Loucy (cell line): ENCODE measurements at regions not wholly inside any gene's neighbourhood (a gene's known extent, or its start where the extent isn't known, plus 50 kb on each side); places are given as distances from the start of the nearest gene placed in this dataset.

Experiments used
- EZH2phosphoT487 ChIP-seq: fragments of 200-600 bp; IDR thresholded peaks from 2 replicates; pipeline ENCODE4 v1.6.1; 2018; ENCODE audit warnings: antibody characterized with exemption, mild to moderate bottlenecking, moderate library complexity, borderline replicate concordance
- TF ChIP-seq, protein P1 (sequence below): fragments of 200-600 bp; sonication (generic); conservative IDR thresholded peaks from 2 replicates; pipeline ENCODE4 v1.5.1; 2014; ENCODE audit warnings: mild to moderate bottlenecking, antibody characterized with exemption, low read length

DNA sequence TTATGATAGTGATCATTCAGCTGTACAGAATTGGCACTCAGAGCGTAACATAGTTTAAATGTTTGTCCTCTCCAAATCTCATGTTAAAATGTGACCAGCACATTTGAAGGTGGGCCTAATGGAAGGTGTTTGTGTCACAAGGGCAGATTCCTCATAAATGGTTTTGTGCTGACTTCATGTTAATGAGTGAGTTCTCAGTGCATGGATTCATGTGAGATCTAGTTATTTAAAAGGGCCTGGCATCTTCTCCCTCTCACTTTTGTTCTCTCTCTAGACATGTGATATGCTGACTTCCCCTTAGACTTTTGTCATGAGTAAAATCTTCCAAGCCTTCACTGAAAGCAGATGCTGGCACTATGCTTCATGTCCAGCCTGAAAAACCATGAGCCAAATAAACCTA lies 452.4 kb upstream of the PTCHD4 start:
- TF ChIP-seq, protein P1, sequence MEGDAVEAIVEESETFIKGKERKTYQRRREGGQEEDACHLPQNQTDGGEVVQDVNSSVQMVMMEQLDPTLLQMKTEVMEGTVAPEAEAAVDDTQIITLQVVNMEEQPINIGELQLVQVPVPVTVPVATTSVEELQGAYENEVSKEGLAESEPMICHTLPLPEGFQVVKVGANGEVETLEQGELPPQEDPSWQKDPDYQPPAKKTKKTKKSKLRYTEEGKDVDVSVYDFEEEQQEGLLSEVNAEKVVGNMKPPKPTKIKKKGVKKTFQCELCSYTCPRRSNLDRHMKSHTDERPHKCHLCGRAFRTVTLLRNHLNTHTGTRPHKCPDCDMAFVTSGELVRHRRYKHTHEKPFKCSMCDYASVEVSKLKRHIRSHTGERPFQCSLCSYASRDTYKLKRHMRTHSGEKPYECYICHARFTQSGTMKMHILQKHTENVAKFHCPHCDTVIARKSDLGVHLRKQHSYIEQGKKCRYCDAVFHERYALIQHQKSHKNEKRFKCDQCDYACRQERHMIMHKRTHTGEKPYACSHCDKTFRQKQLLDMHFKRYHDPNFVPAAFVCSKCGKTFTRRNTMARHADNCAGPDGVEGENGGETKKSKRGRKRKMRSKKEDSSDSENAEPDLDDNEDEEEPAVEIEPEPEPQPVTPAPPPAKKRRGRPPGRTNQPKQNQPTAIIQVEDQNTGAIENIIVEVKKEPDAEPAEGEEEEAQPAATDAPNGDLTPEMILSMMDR = no peak
- TF ChIP-seq EZH2phosphoT487 = no peak
